NOMO-1 treated with DMSO at 0.1 percent for 48 hours (cell line): ENCODE measurements at regions not wholly inside any gene's neighbourhood (a gene's known extent, or its start where the extent isn't known, plus 50 kb on each side); places are given as distances from the start of the nearest gene placed in this dataset.

ENCODE experiments used
- DNase-seq: peaks from one replicate; lab custom pipeline; 2025; ENCODE audit not compliant: unreplicated experiment; lab: John Stamatoyannopoulos, UW

- no peak for DNase-seq
These were observed 237.0 kb upstream of the UBE2E3 start for GRCh38 chr2:180743401-180743800.

GRCh38 chr2:180742801-180743200 is 237.6 kb upstream of the UBE2E3 start:
- no peak for DNase-seq

- DNase-seq = no peak
These were observed 241.3 kb upstream of the UBE2E3 start for GRCh38 chr2:180739070-180739469.

- DNase-seq = no peak
These were observed 244.6 kb upstream of the UBE2E3 start for GRCh38 chr2:180735799-180736198.

GRCh38 chr2:180734382-180734781 is 246.0 kb upstream of the UBE2E3 start:
- no peak for DNase-seq

GRCh38 chr2:180733330-180733729 is 247.1 kb upstream of the UBE2E3 start:
- DNase-seq = no peak

- no peak for DNase-seq
These were observed 248.1 kb upstream of the UBE2E3 start for GRCh38 chr2:180732337-180732736.

- DNase-seq = peak; percentile 31
These were observed 249.4 kb upstream of the UBE2E3 start for GRCh38 chr2:180730976-180731375.

GRCh38 chr2:180728928-180729559 is 251.4 kb upstream of the UBE2E3 start:
- no peak for DNase-seq

- DNase-seq = no peak
These were observed 256.7 kb upstream of the UBE2E3 start for GRCh38 chr2:180723712-180724111.

- no peak for DNase-seq
These were observed 257.7 kb upstream of the UBE2E3 start for GRCh38 chr2:180722551-180723239.

GRCh38 chr2:180720829-180721228 is 259.6 kb upstream of the UBE2E3 start:
- no peak for DNase-seq

GRCh38 chr2:180717588-180717987 is 262.8 kb upstream of the UBE2E3 start:
- DNase-seq = no peak

- no peak for DNase-seq
These were observed 263.9 kb upstream of the UBE2E3 start for GRCh38 chr2:180716186-180717180.

- DNase-seq = no peak
These were observed 265.4 kb upstream of the UBE2E3 start for GRCh38 chr2:180715044-180715443.

- no peak for DNase-seq
These were observed 270.8 kb upstream of the UBE2E3 start for GRCh38 chr2:180709392-180710145.

GRCh38 chr2:180707884-180708205 is 272.6 kb upstream of the UBE2E3 start:
- DNase-seq = peak; percentile 87

GRCh38 chr2:180707175-180707883 is 273.1 kb upstream of the UBE2E3 start:
- peak; percentile 87 for DNase-seq

GRCh38 chr2:180706694-180707093 is 273.7 kb upstream of the UBE2E3 start:
- DNase-seq = no peak

- DNase-seq = no peak
These were observed 274.9 kb upstream of the UBE2E3 start for GRCh38 chr2:180705551-180705950.
